GM19455 (cell line): ENCODE measurements at regions not wholly inside any gene's neighbourhood (a gene's known extent, or its start where the extent isn't known, plus 50 kb on each side); places are given as distances from the start of the nearest gene placed in this dataset.
"Not testable (repeated sequence)": the region's sequence is repeated elsewhere in the genome, so short reads cannot be mapped to it uniquely, and the experiment has no call there.

ENCODE experiments used
- ATAC-seq: cut with Tn5 transposase; IDR thresholded peaks from one replicate; pipeline ENCODE4 v1.9.1; 2021; ENCODE audit not compliant: unreplicated experiment

GRCh38 chr12:131529196-131530040 lies 181.5 kb upstream of the SFSWAP start:
- ATAC-seq: no peak

GRCh38 chr12:131530041-131530332 lies 180.9 kb upstream of the SFSWAP start:
- ATAC-seq: no peak

GRCh38 chr12:131530422-131530821 lies 180.5 kb upstream of the SFSWAP start:
- no peak for ATAC-seq

GRCh38 chr12:131533139-131533538 lies 177.8 kb upstream of the SFSWAP start:
- no peak for ATAC-seq

- ATAC-seq: no peak
Measured at GRCh38 chr12:131535779-131536178, 175.1 kb upstream of the SFSWAP start.

GRCh38 chr12:131536337-131536736 lies 174.6 kb upstream of the SFSWAP start:
- no peak for ATAC-seq

- ATAC-seq: no peak
Measured at GRCh38 chr12:131536766-131537165, 174.1 kb upstream of the SFSWAP start.

GRCh38 chr12:131537267-131537958 lies 173.5 kb upstream of the SFSWAP start:
- no peak for ATAC-seq

- no peak for ATAC-seq
Measured at GRCh38 chr12:131539381-131539780, 171.5 kb upstream of the SFSWAP start.

GRCh38 chr12:131540138-131540623 lies 170.7 kb upstream of the SFSWAP start:
- ATAC-seq: no peak

GRCh38 chr12:131541512-131541911 lies 169.4 kb upstream of the SFSWAP start:
- not testable (repeated sequence) for ATAC-seq

- ATAC-seq: no peak
Measured at GRCh38 chr12:131542351-131542750, 168.5 kb upstream of the SFSWAP start.

- ATAC-seq: no peak
Measured at GRCh38 chr12:131543040-131543439, 167.8 kb upstream of the SFSWAP start.

- ATAC-seq: no peak
Measured at GRCh38 chr12:131547555-131547954, 163.3 kb upstream of the SFSWAP start.

GRCh38 chr12:131550121-131550520 lies 160.8 kb upstream of the SFSWAP start:
- ATAC-seq: no peak

GRCh38 chr12:131551675-131552491 lies 159.0 kb upstream of the SFSWAP start:
- no peak for ATAC-seq

GRCh38 chr12:131552492-131552863 lies 158.4 kb upstream of the SFSWAP start:
- no peak for ATAC-seq

GRCh38 chr12:131553096-131553777 lies 157.7 kb upstream of the SFSWAP start:
- ATAC-seq: no peak

- ATAC-seq: no peak
Measured at GRCh38 chr12:131555197-131555846, 155.6 kb upstream of the SFSWAP start.

- no peak for ATAC-seq
Measured at GRCh38 chr12:131555866-131556265, 155.0 kb upstream of the SFSWAP start.
